Tibial nerve (tissue), 4 donors: ENCODE measurements at regions not wholly inside any gene's neighbourhood (a gene's known extent, or its start where the extent isn't known, plus 50 kb on each side); places are given as distances from the start of the nearest gene placed in this dataset.

Source experiments
- CTCF ChIP-seq, 5 experiments: fragments of 200-600 bp in 3 of 5; fragments of 450-650 bp in 2 of 5; sonication (generic) in 3 of 5; IDR thresholded peaks; one replicate each; pipeline ENCODE4 v1.5.1; 2016 to 2019; ENCODE audit warnings: antibody characterized with exemption in 5 of 5, mild to moderate bottlenecking in 3 of 5, moderate library complexity in 2 of 5
- EP300 ChIP-seq, 2 donors: sonication (generic); formaldehyde crosslinking; IDR thresholded peaks; one replicate each; pipeline ENCODE4 v1.6.1; 2017; ENCODE audit warnings: antibody characterized with exemption in 2 of 2, mild to moderate bottlenecking in 1 of 2
- POLR2A ChIP-seq, 2 donors: fragments of 450-650 bp; IDR thresholded peaks; one replicate each; pipeline ENCODE4 v1.6.1; 2017; ENCODE audit warnings: antibody characterized with exemption in 2 of 2, mild to moderate bottlenecking in 2 of 2, moderate library complexity in 2 of 2

GRCh38 chr3:147267434-147267833 lies 138.9 kb downstream of the ZIC4 start:
- TF ChIP-seq CTCF (IDR thresholded peaks at IDR 0.05) (no peak), POLR2A (IDR thresholded peaks at IDR 0.05) (no peak), EP300 (IDR thresholded peaks at IDR 0.05) (no peak)
